Neural progenitor cell (in vitro differentiated cells): ENCODE measurements at regions not wholly inside any gene's neighbourhood (a gene's known extent, or its start where the extent isn't known, plus 50 kb on each side); places are given as distances from the start of the nearest gene placed in this dataset.

Experiments
- DNase-seq: peaks from one replicate; pipeline ENCODE4 v3.0.0-alpha.2; 2016; ENCODE audit warnings: low spot score
- H2AFZ ChIP-seq: fragments of 200-600 bp; sonication (generic); replicated peaks from 2 replicates; pipeline ENCODE4 v1.6.1; 2016; ENCODE audit warnings: antibody characterized with exemption
- H3F3A ChIP-seq: fragments of 200-600 bp; sonication (generic); 2 replicates; pipeline ENCODE4 v1.6.1; 2016; ENCODE audit warnings: antibody characterized with exemption, low read depth
- H3K27ac ChIP-seq: fragments of 200-600 bp; sonication (generic); 2 replicates; pipeline ENCODE4 v1.5.1; 2016; ENCODE audit warnings: mild to moderate bottlenecking
- H3K27me3 ChIP-seq: fragments of 200-600 bp; sonication (generic); 2 replicates; pipeline ENCODE4 v1.6.1; 2016; ENCODE audit warnings: mild to moderate bottlenecking, moderate library complexity
- H3K36me3 ChIP-seq: fragments of 200-600 bp; sonication (generic); 2 replicates; pipeline ENCODE4 v1.5.1; 2016
- H3K4me1 ChIP-seq: fragments of 200-600 bp; sonication (generic); 2 replicates; pipeline ENCODE4 v1.6.1; 2016; ENCODE audit warnings: mixed run types
- H3K4me2 ChIP-seq: fragments of 200-600 bp; sonication (generic); 2 replicates; pipeline ENCODE4 v1.6.1; 2016
- H3K4me3 ChIP-seq: fragments of 200-600 bp; sonication (generic); 2 replicates; pipeline ENCODE4 v1.5.1; 2016
- H3K79me2 ChIP-seq: fragments of 200-600 bp; sonication (generic); 2 replicates; pipeline ENCODE4 v1.6.1; 2016; ENCODE audit warnings: low read depth
- H3K9ac ChIP-seq: fragments of 200-600 bp; sonication (generic); 2 replicates; pipeline ENCODE4 v1.6.1; 2016
- H3K9me3 ChIP-seq: fragments of 200-600 bp; sonication (generic); 2 replicates; pipeline ENCODE4 v1.5.1; 2016; ENCODE audit warnings: low read depth
- H4K20me1 ChIP-seq: fragments of 200-600 bp; sonication (generic); 2 replicates; pipeline ENCODE4 v1.6.1; 2016; ENCODE audit warnings: low read depth
- H3K27ac Mint-ChIP-seq: 3 replicates; pipeline ENCODE4 v1.8.0; 2021; ENCODE audit warnings: mixed read lengths
- H3K27me3 Mint-ChIP-seq: 2 replicates; pipeline ENCODE4 v1.8.0; 2022; ENCODE audit warnings: low read depth, mild to moderate bottlenecking, inconsistent platforms, moderate library complexity, mixed read lengths; ENCODE audit not compliant: insufficient read depth
- H3K36me3 Mint-ChIP-seq: 3 replicates; pipeline ENCODE4 v1.8.0; 2021; ENCODE audit warnings: mixed read lengths
- H3K4me1 Mint-ChIP-seq: 3 replicates; pipeline ENCODE4 v1.8.0; 2021; ENCODE audit warnings: mixed read lengths
- H3K4me3 Mint-ChIP-seq: 3 replicates; pipeline ENCODE4 v1.8.0; 2021; ENCODE audit warnings: mild to moderate bottlenecking, moderate library complexity, mixed read lengths
- H3K9me3 Mint-ChIP-seq: 3 replicates; pipeline ENCODE4 v1.8.0; 2020; ENCODE audit warnings: mixed read lengths
- EZH2 ChIP-seq: fragments of 200-600 bp; sonication (generic); IDR thresholded peaks from 2 replicates; pipeline ENCODE4 v1.6.1; 2017; ENCODE audit warnings: antibody characterized with exemption, mild to moderate bottlenecking, moderate library complexity
- EZH2phosphoT487 ChIP-seq: fragments of 200-600 bp; sonication (generic); IDR thresholded peaks from 2 replicates; pipeline ENCODE4 v1.6.1; 2017; ENCODE audit warnings: antibody characterized with exemption
- TF ChIP-seq, protein P1 (sequence below): fragments of 200-600 bp; sonication (generic); IDR thresholded peaks from 2 replicates; pipeline ENCODE4 v1.5.1; 2017; ENCODE audit warnings: antibody characterized with exemption, mild to moderate bottlenecking

DNA sequence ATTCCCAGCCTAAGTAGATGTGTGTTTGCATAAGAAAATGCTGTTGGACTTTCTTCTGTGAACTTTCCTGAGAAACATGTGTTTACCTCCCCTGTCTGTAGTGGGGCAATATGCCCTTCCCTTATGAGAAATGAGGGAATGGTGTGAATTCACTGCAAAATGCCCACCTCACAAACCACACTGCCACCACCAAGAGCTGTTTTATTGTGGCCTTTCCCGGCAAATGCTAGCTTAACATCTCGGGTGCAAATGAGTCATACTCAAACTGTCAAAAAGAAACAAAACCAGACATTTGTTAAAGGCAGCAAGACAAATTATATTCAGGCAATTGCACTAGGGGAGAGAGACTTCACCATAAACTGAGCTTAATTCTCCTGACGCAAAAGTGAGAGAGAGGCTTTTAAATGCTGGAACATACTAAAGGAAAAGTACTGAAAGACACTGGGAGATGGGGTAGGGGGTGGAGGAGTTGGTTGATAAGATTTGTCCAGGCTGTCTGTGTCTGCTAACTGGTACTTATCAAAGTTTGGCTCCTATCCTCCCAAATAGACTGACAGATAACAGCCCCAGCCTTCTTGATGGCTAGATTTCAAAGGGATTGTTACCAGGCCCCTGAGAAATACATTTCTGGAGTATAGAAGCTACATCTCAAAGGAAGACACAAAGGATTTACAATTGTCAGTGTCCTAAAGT is 70.9 kb upstream of the OR5AK2 start:
- H3F3A ChIP-seq = no peaks in the 10 kb centered on the region
- Mint-ChIP-seq H3K36me3 (no peaks in the 10 kb centered on the region), H3K9me3 (no peaks in the 10 kb centered on the region), H3K27ac (no peak overlapping the region), H3K4me1 (no peaks in the 10 kb centered on the region), H3K27me3 (no peaks in the 10 kb centered on the region), H3K4me3 (no peak overlapping the region)
- H3K4me2 ChIP-seq = no peak overlapping the region
- no peaks in the 10 kb centered on the region for H3K4me1 ChIP-seq
- no peak overlapping the region for H2AFZ ChIP-seq
- no peak overlapping the region for H3K4me3 ChIP-seq
- H3K9ac ChIP-seq = no peak overlapping the region
- no peaks in the 10 kb centered on the region for H3K79me2 ChIP-seq
- H3K9me3 ChIP-seq = no peaks in the 10 kb centered on the region
- H3K27ac ChIP-seq = no peak overlapping the region
- no peaks in the 10 kb centered on the region for H3K27me3 ChIP-seq
- no peak for DNase-seq
- TF ChIP-seq, protein P1, sequence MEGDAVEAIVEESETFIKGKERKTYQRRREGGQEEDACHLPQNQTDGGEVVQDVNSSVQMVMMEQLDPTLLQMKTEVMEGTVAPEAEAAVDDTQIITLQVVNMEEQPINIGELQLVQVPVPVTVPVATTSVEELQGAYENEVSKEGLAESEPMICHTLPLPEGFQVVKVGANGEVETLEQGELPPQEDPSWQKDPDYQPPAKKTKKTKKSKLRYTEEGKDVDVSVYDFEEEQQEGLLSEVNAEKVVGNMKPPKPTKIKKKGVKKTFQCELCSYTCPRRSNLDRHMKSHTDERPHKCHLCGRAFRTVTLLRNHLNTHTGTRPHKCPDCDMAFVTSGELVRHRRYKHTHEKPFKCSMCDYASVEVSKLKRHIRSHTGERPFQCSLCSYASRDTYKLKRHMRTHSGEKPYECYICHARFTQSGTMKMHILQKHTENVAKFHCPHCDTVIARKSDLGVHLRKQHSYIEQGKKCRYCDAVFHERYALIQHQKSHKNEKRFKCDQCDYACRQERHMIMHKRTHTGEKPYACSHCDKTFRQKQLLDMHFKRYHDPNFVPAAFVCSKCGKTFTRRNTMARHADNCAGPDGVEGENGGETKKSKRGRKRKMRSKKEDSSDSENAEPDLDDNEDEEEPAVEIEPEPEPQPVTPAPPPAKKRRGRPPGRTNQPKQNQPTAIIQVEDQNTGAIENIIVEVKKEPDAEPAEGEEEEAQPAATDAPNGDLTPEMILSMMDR = no peak
- no peak for TF ChIP-seq EZH2
- TF ChIP-seq EZH2phosphoT487 = no peak
- H4K20me1 ChIP-seq = no peaks in the 10 kb centered on the region
- H3K36me3 ChIP-seq = no peaks in the 10 kb centered on the region

DNA sequence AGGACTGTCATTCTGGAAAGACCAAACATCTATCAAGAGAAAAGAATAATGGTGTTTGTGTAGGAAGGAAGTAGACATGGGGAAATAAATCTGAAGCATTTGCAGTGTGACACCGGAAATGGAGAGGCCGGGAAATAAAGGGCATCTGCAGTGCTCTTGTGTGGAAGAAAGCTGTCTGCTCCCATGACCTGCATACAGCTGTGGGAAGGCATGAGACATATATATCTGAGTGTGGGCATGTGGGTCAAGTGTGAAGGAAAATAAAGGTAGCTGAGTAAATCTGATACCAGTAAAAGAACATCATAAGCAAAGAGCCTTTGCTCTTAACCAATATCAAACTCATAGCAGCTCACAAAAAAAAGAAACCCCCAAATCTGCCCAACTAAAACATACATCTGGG is 72.1 kb upstream of the OR5AK2 start:
- H3K27ac ChIP-seq = no peak overlapping the region

DNA sequence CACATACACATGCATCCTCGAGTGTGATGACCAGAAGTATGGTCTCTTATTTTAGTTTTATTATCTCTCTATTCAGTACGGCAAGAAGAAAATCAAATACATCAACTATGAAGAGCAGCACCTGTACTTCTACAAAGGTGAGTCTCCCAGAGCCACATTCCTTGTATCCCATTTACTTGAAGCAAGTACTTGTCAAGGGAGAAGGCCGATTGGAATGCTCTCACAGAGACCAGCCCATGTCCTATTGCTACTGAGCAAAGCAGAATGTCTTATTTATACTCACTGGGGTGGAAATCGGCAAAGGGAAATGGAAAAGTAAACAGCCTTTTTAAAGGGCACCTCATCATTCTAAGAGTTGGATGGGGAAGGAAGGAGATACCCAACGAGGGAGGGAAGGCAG is 72.6 kb upstream of the OR5AK2 start:
- Histone ChIP-seq H3K9ac (no peak overlapping the region), H3F3A (no peaks in the 10 kb centered on the region), H4K20me1 (no peaks in the 10 kb centered on the region), H3K79me2 (no peaks in the 10 kb centered on the region), H3K4me2 (no peak overlapping the region), H3K9me3 (no peaks in the 10 kb centered on the region), H3K27ac (no peak overlapping the region), H3K4me3 (no peak overlapping the region), H3K4me1 (no peaks in the 10 kb centered on the region), H3K36me3 (no peaks in the 10 kb centered on the region), H2AFZ (no peak overlapping the region), H3K27me3 (no peaks in the 10 kb centered on the region)
- no peak for DNase-seq
- Mint-ChIP-seq H3K27ac (no peak overlapping the region), H3K4me1 (no peaks in the 10 kb centered on the region), H3K27me3 (no peaks in the 10 kb centered on the region), H3K9me3 (no peaks in the 10 kb centered on the region), H3K4me3 (no peak overlapping the region), H3K36me3 (no peaks in the 10 kb centered on the region)
- TF ChIP-seq EZH2 (no peak), EZH2phosphoT487 (no peak)
- TF ChIP-seq, protein P1 = no peak

More for the DNA sequence above, 72.1 kb upstream of the OR5AK2 start:
- no peak for DNase-seq
- no peak overlapping the region for H2AFZ ChIP-seq
- H3K27me3 ChIP-seq = no peaks in the 10 kb centered on the region
- H3K9ac ChIP-seq = no peak overlapping the region
- H4K20me1 ChIP-seq = no peaks in the 10 kb centered on the region
- H3K9me3 ChIP-seq = no peaks in the 10 kb centered on the region
- Mint-ChIP-seq H3K9me3 (no peaks in the 10 kb centered on the region), H3K27me3 (no peaks in the 10 kb centered on the region), H3K4me1 (no peaks in the 10 kb centered on the region), H3K36me3 (no peaks in the 10 kb centered on the region), H3K4me3 (no peak overlapping the region), H3K27ac (no peak overlapping the region)
- no peaks in the 10 kb centered on the region for H3K79me2 ChIP-seq
- no peak overlapping the region for H3K4me3 ChIP-seq
- H3K4me1 ChIP-seq = no peaks in the 10 kb centered on the region
- no peak overlapping the region for H3K4me2 ChIP-seq
- H3K36me3 ChIP-seq = no peaks in the 10 kb centered on the region
- TF ChIP-seq EZH2phosphoT487 = no peak
- TF ChIP-seq, protein P1 = no peak
- TF ChIP-seq EZH2 = no peak
- H3F3A ChIP-seq = no peaks in the 10 kb centered on the region
